SU-DHL-6 (cell line): ENCODE measurements at regions not wholly inside any gene's neighbourhood (a gene's known extent, or its start where the extent isn't known, plus 50 kb on each side); places are given as distances from the start of the nearest gene placed in this dataset.

ENCODE experiments used
- H2AFZ ChIP-seq: fragments of 200-600 bp; sonication (generic); 2 replicates; pipeline ENCODE4 v1.6.1; 2014; ENCODE audit warnings: low read depth, mild to moderate bottlenecking, moderate library complexity, mixed read lengths, antibody characterized with exemption, low read length; ENCODE audit not compliant: severe bottlenecking
- H3F3A ChIP-seq: fragments of 200-600 bp; shearing (Covaris generic); 2 replicates; pipeline ENCODE4 v1.6.0; 2016; ENCODE audit warnings: antibody characterized with exemption, mild to moderate bottlenecking; ENCODE audit not compliant: insufficient read depth
- H3K27ac ChIP-seq: fragments of 200-600 bp; sonication (generic); 2 replicates; pipeline ENCODE4 v1.5.1; 2016; ENCODE audit warnings: low read depth, mild to moderate bottlenecking, low read length, moderate library complexity, mixed read lengths
- H3K27me3 ChIP-seq: fragments of 200-600 bp; sonication (generic), shearing (Covaris generic); 2 replicates; pipeline ENCODE4 v1.6.0; 2014; ENCODE audit warnings: mild to moderate bottlenecking, low read length
- H3K36me3 ChIP-seq: fragments of 200-600 bp; sonication (generic); 2 replicates; pipeline ENCODE4 v1.6.1; 2014; ENCODE audit warnings: mild to moderate bottlenecking, low read length, mixed read lengths
- H3K4me2 ChIP-seq: fragments of 300-600, 200-600 bp; shearing (Covaris generic), sonication (generic); 2 replicates; pipeline ENCODE4 v1.6.0; 2014; ENCODE audit warnings: low read length, low read depth, mild to moderate bottlenecking; ENCODE audit not compliant: poor library complexity, severe bottlenecking
- H3K4me3 ChIP-seq: fragments of 200-600 bp; sonication (generic); 2 replicates; pipeline ENCODE4 v1.5.1; 2014; ENCODE audit warnings: antibody characterized with exemption, low read length, mild to moderate bottlenecking, mixed read lengths; ENCODE audit not compliant: insufficient read depth, poor library complexity, severe bottlenecking
- H3K79me2 ChIP-seq: fragments of 200-600 bp; sonication (generic); 2 replicates; pipeline ENCODE4 v1.6.1; 2014; ENCODE audit warnings: mild to moderate bottlenecking, low read length, moderate library complexity; ENCODE audit not compliant: insufficient read depth
- H3K9ac ChIP-seq: fragments of 200-600 bp; sonication (generic); 2 replicates; pipeline ENCODE4 v1.7.0; 2014; ENCODE audit warnings: mild to moderate bottlenecking, low read length
- H3K9me2 ChIP-seq: fragments of 200-600 bp; sonication (generic); replicated peaks from 2 replicates; pipeline ENCODE4 v1.6.1; 2014; ENCODE audit warnings: low read length; ENCODE audit not compliant: insufficient read depth
- H3K9me3 ChIP-seq: fragments of 200-600 bp; sonication (generic); 2 replicates; pipeline ENCODE4 v1.6.1; 2014; ENCODE audit warnings: low read length, mixed read lengths; ENCODE audit not compliant: insufficient read depth
- H4K20me1 ChIP-seq: fragments of 200-600 bp; sonication (generic); 2 replicates; pipeline ENCODE4 v1.6.1; 2014; ENCODE audit warnings: low read depth, mild to moderate bottlenecking, antibody characterized with exemption, low read length, moderate library complexity, mixed read lengths
- EZH2phosphoT487 ChIP-seq: fragments of 200-600 bp; sonication (generic), shearing (Covaris generic); conservative IDR thresholded peaks from 2 replicates; pipeline ENCODE4 v1.6.1; 2018; ENCODE audit warnings: mild to moderate bottlenecking, antibody characterized with exemption, low read length, moderate library complexity, mixed read lengths
- TF ChIP-seq, protein P1 (sequence below): fragments of 200-600 bp; sonication (generic); IDR thresholded peaks from one replicate; pipeline ENCODE4 v1.5.1; 2017; ENCODE audit warnings: antibody characterized with exemption, mild to moderate bottlenecking, low read length, moderate library complexity; ENCODE audit not compliant: insufficient read depth, poor library complexity, severe bottlenecking

DNA sequence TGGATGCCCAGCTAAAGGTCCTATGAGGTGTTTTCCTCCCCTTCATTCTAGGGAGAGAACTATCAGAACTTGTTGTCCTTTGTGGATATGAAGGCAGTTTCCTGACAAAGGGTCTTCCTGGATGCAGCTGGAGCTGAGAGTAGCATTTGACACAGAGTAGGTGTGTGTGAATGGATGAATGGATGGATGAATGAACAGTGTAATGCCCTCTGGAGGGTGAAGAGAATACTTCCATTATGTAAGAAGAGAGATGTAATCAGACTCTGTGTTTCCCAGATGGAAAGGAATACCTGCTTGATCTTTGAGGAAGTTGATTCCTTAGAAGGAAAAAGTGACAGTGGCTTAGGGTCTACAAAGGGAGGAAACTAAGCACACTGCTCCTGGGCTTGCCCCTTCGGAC is 55.4 kb upstream of the AADAT start:
- Histone ChIP-seq H3K4me2 (no peak overlapping the region), H3F3A (no peaks in the 10 kb centered on the region), H3K4me3 (no peak overlapping the region), H2AFZ (no peak overlapping the region), H3K79me2 (no peaks in the 10 kb centered on the region), H3K36me3 (no peaks in the 10 kb centered on the region), H3K27me3 (no peaks in the 10 kb centered on the region), H3K9ac (no peak overlapping the region), H3K9me3 (no peaks in the 10 kb centered on the region), H3K27ac (no peak overlapping the region), H4K20me1 (no peaks in the 10 kb centered on the region), H3K9me2 (no peaks in the 10 kb centered on the region)
- TF ChIP-seq EZH2phosphoT487 = no peak
- TF ChIP-seq, protein P1, sequence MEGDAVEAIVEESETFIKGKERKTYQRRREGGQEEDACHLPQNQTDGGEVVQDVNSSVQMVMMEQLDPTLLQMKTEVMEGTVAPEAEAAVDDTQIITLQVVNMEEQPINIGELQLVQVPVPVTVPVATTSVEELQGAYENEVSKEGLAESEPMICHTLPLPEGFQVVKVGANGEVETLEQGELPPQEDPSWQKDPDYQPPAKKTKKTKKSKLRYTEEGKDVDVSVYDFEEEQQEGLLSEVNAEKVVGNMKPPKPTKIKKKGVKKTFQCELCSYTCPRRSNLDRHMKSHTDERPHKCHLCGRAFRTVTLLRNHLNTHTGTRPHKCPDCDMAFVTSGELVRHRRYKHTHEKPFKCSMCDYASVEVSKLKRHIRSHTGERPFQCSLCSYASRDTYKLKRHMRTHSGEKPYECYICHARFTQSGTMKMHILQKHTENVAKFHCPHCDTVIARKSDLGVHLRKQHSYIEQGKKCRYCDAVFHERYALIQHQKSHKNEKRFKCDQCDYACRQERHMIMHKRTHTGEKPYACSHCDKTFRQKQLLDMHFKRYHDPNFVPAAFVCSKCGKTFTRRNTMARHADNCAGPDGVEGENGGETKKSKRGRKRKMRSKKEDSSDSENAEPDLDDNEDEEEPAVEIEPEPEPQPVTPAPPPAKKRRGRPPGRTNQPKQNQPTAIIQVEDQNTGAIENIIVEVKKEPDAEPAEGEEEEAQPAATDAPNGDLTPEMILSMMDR = no peak

DNA sequence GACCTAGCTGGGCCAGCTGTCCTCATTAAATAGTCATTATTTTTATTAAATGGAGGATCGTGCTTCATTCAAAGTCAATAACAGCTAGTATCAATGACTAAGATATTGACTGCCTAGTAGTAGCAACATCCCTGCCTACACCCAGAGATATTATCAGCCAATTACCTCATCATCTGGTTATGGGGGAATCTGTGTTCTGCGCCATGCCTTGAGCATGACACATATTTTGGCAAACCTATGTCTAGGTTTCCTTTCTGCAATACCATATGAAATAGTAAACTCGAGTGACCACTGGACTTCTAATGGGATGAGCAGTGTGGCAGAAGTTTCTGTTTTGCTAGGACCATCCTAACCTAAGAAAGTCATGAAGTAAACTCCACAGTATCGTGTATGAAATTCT is 50.0 kb upstream of the AADAT start:
- Histone ChIP-seq H3K36me3 (no peaks in the 10 kb centered on the region), H4K20me1 (no peaks in the 10 kb centered on the region), H3K4me2 (no peak overlapping the region), H3K27ac (no peak overlapping the region), H3K27me3 (no peaks in the 10 kb centered on the region), H2AFZ (no peak overlapping the region), H3F3A (no peaks in the 10 kb centered on the region), H3K79me2 (no peaks in the 10 kb centered on the region), H3K9me3 (no peaks in the 10 kb centered on the region), H3K4me3 (no peak overlapping the region), H3K9me2 (no peaks in the 10 kb centered on the region), H3K9ac (no peak overlapping the region)
- TF ChIP-seq, protein P1 = no peak
- no peak for TF ChIP-seq EZH2phosphoT487
